GM19467 (cell line): ENCODE measurements at regions not wholly inside any gene's neighbourhood (a gene's known extent, or its start where the extent isn't known, plus 50 kb on each side); places are given as distances from the start of the nearest gene placed in this dataset.
"Not testable (repeated sequence)": the region's sequence is repeated elsewhere in the genome, so short reads cannot be mapped to it uniquely, and the experiment has no call there.

Experiments
- ATAC-seq: cut with Tn5 transposase; IDR thresholded peaks from one replicate; pipeline ENCODE4 v1.9.1; 2021; ENCODE audit warnings: mild to moderate bottlenecking, moderate library complexity; ENCODE audit not compliant: unreplicated experiment

DNA sequence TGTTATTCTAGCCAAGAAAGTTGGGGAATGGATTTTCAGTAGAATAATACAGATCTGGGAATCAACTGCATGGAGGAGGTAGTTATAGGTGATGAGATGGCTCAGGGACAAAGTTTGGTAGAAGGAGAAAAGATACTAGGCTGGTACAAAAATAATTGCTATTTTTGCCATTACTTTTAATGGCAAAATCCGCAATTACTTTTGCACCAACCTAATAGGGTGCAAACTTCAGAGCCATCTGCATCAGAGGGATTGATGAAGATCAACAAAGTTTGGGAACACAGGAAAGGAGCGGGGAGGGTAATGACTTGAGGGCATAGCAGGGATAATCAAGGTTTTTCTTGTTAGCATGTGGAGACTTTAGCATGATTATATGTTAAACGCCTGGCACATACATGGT lies 178.7 kb upstream of the ROPN1B start:
- ATAC-seq = not testable (repeated sequence)

DNA sequence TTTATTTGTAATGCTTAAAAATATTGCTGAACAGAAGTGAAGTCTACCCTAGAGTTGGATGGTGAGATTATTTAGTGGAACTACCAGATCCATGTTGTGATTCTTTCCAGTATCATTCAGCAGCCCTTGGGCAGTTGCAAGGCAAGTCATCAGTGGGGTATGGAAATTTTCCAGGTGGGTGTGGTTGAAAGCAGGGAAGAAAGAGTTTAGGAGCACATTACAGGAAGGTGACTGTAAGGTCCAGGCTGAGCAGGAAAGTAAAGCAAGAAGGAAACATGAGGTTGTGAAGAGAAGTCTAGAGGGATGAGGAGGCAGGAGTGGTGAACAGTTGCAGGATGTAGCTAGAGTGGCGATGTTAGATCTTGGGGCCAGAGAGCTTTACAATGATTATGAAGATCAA lies 178.0 kb upstream of the ROPN1B start:
- ATAC-seq = not testable (repeated sequence)

DNA sequence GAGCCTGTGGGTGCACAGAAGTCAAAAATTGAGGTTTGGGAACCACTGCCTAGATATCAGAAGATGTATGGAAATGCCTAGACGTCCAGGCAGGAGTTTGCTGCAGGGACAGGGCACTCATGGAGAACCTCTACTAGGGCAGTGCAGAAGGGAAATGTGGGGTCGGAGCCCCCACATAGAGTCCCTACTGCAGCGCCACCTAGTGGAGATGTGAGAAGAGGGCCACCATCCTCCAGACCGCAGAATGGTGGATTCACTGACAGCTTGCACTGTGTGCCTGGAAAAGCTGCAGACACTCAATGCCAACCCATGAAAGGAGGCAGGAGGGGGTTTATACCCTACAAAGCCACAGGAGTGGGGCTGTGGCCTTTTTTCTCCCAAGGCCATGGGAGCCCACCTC lies 159.0 kb upstream of the ROPN1B start:
- ATAC-seq = not testable (repeated sequence)

DNA sequence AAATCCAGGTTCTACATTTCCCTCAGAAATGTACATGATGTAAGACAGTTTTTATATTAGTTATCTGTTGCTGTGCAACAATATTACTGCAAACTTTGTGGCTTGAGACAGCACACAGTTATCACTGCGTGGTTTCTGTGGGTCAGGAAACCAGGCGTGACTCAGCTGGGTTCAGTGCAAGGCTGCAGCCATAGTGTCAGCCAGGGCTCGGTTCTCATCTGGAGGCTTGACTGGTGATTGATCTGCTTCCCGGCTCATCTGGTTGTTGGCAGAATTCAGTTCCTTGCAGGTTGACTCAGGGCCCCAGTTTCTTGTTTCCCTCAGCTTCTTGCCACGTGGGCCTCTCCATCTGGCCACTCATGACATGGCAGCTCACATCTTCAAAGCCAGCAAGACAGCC lies 146.8 kb upstream of the ROPN1B start:
- ATAC-seq = not testable (repeated sequence)

DNA sequence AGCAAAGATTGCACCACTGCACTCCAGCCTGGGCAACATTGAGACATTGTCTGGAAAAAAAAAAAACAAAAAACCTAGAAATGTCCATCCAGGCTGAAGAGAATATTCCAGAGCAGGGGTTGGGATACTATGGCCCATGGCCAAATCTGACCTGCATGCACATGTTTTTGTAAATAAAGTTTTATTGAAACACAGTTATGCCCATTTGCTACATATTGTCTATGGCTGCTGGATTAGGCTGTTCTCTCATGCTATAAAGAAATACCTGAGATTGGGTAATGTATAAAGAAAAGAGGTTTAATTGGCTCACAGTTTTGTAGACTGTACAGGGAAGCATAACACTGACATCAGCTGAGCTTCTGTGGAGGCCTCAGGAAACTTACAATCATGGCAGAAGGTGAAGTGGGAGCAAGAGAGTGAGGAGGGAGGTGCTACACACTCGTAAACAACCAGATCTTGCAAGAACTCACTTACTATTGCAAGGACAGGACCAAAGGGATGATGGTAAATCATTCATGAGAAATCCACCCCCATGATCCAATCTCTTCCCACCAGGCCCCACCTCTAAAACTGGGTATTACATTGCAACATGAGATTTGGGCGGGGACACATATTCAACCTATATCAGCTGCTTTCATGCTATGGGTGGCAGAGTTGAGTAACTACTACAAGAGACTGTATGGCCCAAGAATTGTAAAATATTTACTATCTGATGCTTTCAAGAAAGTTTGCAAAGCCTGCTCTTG lies 137.8 kb upstream of the ROPN1B start:
- ATAC-seq = not testable (repeated sequence)

DNA sequence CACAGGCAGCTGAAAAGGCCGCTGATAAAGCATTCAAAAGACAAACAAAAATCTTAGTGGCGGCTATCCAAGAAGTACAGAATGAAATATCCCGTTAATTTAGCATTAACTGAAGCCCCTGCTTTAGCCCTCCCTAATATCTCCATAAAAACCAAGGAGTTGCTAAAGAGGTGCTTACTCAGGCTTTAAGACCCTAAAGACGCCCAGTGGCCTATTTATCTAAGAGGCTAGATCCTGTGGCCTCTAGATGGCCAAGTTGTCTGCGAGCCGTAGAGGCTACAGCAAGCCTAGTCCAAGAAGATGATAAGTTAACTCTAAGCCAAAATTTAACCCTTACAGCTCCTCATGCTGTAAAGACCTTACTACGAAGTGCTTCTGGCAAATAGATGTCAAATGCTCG lies 133.4 kb upstream of the ROPN1B start:
- ATAC-seq = not testable (repeated sequence)

DNA sequence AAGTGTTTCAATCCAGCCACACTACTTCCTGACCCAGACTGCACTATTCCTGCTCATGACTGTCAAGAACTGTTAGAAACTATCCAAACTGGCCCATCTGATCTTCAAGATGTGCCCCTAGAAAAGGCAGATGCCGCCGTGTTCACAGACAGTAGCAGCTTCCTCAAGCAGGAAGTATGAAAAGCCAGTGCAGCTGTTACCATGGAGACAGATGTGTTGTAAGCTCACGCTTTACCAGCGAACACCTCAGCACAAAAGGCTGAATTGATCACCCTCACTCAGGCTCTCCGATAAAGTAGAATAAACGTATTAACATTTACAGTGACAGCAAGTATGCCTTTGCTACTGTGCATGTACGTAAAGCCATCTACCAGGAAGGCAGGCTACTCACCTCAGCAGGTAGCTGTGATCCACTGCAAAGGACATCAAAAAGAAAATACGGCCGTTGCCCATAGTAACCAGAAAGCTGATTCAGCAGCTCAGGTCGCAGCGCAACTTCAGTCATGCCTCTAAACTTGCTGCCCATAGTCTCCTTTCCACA lies 132.9 kb upstream of the ROPN1B start:
- ATAC-seq = not testable (repeated sequence)

DNA sequence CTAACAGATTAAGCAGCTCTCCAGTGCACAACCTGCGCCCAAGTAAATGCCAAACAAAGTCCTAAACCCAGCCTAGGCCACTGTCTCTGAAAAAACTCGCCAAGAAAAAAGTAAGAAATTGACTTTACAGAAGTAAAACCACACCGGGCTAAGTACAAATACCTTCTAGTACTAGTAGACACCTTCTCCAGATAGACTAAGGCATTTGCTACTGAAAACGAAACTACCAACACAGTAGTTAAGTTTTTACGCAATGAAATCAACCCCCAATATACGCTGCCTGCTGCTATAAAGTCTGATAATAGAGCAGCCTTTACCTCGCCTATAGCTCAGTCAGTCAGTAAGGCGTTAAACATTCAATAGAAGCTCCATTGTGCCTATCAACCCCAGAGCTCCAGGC lies 132.2 kb upstream of the ROPN1B start:
- not testable (repeated sequence) for ATAC-seq

DNA sequence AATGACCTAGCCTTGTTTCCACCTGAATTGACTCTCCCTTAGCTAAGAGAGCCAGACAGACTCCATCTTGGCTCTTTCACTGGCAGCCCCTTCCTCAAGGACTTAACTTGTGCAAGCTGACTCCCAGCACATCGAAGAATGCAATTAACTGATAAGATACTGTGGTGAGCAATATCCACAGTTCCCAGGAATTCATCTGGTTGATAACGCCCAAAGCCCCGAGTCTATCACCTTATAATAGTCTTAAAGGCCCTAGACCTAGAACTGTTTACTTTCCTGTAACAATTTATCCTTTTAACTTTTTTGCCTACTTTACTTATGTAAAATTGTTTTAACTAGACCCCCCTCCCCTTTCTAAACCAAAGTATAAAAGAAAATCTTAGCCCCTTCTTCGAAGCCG lies 130.1 kb upstream of the ROPN1B start:
- ATAC-seq = not testable (repeated sequence)

DNA sequence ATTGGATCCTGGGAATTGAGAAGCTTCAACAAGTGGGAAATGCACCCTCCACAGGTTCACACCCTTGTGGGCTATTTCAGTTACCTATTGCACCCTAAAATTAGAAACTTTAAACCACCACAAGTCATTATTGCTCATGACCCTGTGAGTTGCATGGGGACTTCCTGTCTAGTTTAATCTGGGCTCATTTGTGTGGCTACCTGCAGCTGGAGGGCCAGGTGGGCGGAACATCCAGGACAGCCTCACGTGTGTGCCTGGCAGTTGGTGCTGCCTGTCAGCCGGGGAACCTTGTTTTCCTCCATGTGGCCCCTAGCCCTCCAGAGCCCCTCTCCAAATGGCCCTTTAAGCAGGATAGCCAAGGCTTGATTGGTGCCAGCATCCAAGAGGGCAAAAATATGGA lies 128.5 kb upstream of the ROPN1B start:
- ATAC-seq = not testable (repeated sequence)

DNA sequence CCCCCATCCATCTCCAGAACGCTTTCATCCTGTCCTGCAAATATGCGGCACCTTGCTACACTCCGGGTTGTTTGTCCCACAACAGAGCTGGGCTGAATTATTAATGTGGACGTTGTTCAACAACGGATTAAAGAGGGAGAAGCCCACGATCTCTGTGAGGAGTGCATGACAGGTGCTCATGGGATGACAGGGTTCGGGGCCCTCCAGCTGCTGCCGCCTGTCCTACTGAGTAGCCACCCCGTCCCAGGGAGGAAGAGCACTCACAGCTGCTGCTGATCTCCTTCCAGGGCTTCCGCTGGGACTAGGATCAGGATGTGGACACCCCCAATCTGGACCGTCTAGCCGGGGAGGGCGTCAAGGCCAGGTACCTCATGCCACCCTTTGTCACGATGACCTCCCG lies 121.0 kb upstream of the ROPN1B start:
- ATAC-seq = not testable (repeated sequence)

DNA sequence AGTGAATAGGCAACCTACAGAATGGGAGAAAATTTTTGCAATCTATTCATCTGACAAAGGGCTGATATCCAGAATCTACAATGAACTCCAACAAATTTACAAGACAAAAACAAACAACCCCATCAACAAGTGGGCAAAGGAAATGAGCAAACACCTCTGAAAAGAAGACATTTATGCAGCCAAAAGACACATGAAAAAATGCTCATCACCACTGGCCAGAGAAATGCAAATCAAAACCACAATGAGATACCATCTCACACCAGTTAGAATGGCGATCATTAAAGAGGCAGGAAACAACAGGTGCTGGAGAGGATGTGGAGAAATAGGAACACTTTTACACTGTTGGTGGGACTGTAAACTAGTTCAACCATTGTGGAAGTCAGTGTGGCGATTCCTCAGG lies 114.0 kb upstream of the ROPN1B start:
- not testable (repeated sequence) for ATAC-seq

DNA sequence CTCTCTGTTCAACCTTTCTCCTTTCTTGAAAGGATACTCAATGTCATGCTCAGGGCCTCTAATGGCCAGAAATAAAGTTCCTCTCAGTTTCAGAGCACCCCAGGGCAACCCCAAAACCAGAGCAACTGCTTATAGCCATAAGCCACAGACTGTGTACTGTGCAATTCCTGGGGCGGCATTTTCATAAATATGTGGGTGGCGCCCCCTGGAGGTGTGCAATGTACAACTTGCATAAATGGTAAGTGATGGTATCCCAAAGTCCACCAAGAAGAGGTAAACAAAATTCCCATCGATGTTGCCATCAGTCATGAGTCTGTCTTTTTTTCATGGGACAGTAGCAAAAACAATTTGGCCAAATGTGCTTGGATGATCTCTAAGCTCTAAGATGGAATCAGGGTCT lies 108.4 kb upstream of the ROPN1B start:
- ATAC-seq = not testable (repeated sequence)

DNA sequence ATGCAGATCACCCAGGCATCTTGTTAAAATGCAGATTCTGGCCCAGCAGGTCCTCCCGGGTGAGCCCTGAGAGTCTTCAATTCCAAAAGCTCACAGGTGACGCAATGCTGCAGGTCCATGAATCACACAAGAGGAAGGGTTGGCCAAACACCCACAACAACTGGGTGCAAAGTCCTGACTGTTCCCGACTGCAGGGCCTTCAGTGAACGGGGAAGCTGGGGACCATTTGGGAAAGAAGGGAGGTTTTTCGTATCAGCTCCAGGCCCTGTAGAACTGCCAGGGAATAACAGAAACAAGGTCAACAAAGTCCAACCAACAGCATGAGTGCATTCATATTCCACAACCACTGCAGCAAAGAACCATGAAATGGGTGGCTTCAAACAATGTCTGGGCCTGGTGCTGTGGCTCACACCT lies 106.1 kb upstream of the ROPN1B start:
- ATAC-seq = not testable (repeated sequence)

DNA sequence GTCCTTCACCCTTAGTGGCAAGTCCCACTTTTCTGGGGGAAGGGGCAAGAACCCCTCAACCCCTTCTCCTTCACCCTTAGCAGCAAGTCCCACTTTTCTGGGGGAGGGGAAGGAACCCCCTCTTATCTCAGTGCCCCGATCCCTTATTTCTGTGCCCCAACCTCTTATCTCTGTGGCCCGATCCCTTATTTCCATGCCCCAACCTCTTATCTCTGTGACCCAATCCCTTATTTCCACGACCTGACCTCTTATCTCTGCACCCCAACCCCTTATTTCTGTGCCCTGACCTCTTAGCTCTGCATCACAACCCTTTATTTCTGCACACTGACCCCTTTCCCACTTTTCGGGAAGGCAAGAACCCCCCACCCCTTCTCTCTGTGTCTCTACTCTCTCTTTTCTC lies 104.4 kb upstream of the ROPN1B start:
- ATAC-seq = not testable (repeated sequence)

DNA sequence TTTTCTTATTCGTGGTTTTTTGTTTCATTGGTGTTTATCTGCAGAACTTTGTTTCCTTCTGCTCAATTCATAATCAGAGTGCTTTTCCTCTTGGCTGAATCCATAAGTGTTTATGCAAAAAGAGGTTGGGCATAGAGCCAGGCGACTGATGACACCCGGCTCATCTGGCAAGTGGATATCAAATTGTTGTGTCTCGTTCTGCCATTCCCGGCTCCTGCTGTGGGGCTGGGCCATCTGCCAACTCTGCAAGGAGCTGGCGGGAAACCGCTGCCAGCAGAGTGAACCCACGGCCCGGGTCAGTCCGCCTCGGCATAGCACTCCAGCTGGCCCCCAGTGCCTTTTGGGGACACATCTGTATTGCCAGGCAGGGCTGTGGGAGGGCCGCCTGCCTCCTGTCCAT lies 83.0 kb upstream of the ROPN1B start:
- not testable (repeated sequence) for ATAC-seq

DNA sequence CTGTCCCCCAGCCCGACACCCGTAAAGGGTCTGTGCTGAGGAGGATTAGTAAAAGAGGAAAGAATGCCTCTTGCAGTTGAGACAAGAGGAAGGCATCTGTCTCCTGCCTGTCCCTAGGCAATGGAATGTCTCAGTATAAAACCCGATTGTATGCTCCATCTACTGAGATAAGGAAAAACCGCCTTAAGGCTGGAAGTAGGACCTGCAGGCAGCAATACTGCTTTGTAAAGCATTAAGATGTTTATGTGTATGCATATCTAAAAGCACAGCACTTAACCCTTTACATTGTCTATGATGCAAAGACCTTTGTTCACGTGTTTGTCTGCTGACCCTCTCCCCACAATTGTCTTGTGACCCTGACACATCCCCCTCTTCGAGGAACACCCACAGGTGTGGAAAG lies 69.8 kb upstream of the ROPN1B start:
- ATAC-seq = not testable (repeated sequence)

DNA sequence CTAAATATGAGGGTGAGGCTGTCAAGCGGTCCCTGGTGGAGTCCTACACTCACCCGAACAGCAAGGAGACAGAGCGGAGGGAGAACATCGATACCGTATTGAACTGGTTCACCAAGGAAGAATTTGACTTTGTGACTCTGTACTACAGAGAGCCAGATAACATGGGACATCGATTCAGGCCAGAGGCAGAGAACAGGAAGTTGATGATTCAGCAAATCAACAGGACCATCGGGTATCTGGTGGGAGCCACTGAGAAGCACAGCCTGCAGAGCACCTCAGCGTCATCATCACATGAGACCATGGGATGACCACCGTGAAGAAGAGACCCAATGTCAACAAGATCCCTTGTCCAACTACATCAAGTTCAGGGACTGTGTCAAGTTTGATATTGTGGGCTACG lies 67.5 kb upstream of the ROPN1B start:
- not testable (repeated sequence) for ATAC-seq

DNA sequence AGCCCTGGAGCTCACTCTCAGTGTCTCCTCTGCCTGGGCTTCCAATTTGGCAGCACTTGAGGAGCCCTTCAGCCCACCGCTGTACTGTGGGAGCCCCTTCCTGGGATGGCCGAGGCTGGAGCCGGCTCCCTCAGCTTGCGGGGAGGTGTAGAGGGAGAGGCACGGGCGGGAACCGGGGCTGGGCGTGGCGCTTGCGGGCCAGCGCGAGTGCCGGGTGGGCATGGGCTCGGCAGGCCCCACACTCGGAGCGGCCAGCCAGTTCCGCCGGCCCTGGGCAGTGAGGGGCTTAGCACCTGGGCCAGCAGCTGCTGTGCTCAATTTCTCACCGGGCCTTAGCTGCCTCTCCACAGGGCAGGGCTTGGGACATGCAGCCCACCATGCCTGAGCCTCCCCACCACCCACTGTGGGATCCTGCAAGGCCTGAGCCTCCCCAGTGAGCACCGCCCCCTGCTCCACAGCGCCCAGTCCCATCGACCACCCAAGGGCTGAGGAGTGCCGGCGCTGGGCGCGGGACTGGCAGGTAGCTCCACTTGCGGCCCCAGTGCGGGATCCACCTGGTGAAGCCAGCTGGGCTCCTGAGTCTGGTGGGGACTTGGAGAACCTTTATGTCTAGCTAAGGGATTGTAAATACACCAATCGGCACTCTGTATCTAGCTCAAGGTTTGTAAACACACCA lies 65.1 kb upstream of the ROPN1B start:
- not testable (repeated sequence) for ATAC-seq

DNA sequence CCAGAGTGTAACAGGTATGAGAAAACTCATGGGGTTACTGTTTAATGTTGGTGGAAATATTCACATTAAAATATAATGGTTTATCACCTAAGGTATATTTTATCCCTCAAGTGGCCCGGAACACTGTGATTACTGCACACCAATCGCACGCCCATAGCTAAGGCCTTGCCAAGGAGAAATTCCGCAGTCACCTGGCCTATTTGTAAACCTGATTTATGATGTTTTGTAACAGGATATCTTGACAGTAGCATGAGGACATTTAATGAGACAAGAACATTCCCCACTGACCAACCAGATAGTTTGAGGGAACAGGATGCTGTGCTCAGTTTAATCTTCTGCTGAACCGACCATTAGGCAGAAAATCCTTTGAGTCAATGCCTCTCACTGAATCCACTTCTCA lies 61.7 kb upstream of the ROPN1B start:
- ATAC-seq = not testable (repeated sequence)

DNA sequence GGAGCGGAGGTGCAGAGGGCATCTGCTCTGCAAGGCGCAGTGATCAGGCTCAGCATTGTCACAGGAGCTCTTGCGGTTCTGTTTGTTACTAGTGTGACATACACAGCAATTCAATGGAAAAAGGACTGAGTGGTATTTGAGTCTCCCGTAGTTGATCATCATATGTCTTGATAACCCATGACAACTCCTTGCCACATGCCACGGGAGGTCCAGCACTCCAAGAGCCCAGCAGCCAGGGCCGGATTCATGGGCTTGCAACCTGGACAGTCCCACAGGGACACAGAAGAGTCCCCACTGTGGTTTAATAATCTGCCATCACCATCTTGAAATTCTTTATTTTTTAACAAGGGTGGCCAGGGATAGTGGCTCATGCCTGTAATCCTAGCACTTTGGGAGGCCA lies 58.1 kb upstream of the ROPN1B start:
- not testable (repeated sequence) for ATAC-seq
